ENCODE measurements at regions not wholly inside any gene's neighbourhood (a gene's known extent, or its start where the extent isn't known, plus 50 kb on each side); places are given as distances from the start of the nearest gene placed in this dataset.

- TF ChIP-seq EZH2phosphoT487 (IDR thresholded peaks at IDR 0.05; ENCODE audit: low read length) (no peak), EZH2 (optimal IDR thresholded peaks at IDR 0.05; ENCODE audit: low read depth, low read length) (no peak)
Observed at GRCh38 chr13:110779022-110779421, 65.5 kb downstream of the ING1 start.

All from MM.1S (cell line).